ENCODE measurements at regions not wholly inside any gene's neighbourhood (a gene's known extent, or its start where the extent isn't known, plus 50 kb on each side); places are given as distances from the start of the nearest gene placed in this dataset.

- TF ChIP-seq CTCF (IDR thresholded peaks at IDR 0.05) (no peak), POLR2A (IDR thresholded peaks at IDR 0.05) (no peak), EP300 (IDR thresholded peaks at IDR 0.05) (no peak), POLR2AphosphoS5 (IDR thresholded peaks at IDR 0.05) (no peak)
These were observed 110.9 kb upstream of the B3GAT1 start for GRCh38 chr11:134522782-134523570.
